ENCODE measurements at regions not wholly inside any gene's neighbourhood (a gene's known extent, or its start where the extent isn't known, plus 50 kb on each side); places are given as distances from the start of the nearest gene placed in this dataset.

GRCh38 chr13:85618521-85618920 is 180.7 kb downstream of the SLITRK6 start:
- TF ChIP-seq POLR2A (IDR thresholded peaks at IDR 0.05): no peak
- TF ChIP-seq, protein P1, sequence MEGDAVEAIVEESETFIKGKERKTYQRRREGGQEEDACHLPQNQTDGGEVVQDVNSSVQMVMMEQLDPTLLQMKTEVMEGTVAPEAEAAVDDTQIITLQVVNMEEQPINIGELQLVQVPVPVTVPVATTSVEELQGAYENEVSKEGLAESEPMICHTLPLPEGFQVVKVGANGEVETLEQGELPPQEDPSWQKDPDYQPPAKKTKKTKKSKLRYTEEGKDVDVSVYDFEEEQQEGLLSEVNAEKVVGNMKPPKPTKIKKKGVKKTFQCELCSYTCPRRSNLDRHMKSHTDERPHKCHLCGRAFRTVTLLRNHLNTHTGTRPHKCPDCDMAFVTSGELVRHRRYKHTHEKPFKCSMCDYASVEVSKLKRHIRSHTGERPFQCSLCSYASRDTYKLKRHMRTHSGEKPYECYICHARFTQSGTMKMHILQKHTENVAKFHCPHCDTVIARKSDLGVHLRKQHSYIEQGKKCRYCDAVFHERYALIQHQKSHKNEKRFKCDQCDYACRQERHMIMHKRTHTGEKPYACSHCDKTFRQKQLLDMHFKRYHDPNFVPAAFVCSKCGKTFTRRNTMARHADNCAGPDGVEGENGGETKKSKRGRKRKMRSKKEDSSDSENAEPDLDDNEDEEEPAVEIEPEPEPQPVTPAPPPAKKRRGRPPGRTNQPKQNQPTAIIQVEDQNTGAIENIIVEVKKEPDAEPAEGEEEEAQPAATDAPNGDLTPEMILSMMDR (IDR thresholded peaks at IDR 0.05): no peak
